ENCODE measurements at regions not wholly inside any gene's neighbourhood (a gene's known extent, or its start where the extent isn't known, plus 50 kb on each side); places are given as distances from the start of the nearest gene placed in this dataset.
A peak's percentile ranks its signal among the peaks of the same experiment; 100 is the strongest.

- no peak for DNase-seq
Observed at GRCh38 chr18:10228326-10228725, 226.1 kb upstream of the APCDD1 start.

GRCh38 chr18:10229458-10229857 lies 225.0 kb upstream of the APCDD1 start:
- no peak for DNase-seq

- DNase-seq: no peak
Observed at GRCh38 chr18:10230072-10230471, 224.4 kb upstream of the APCDD1 start.

GRCh38 chr18:10231220-10231619 lies 223.2 kb upstream of the APCDD1 start:
- DNase-seq: peak; percentile 42 to 78 (median 62)

GRCh38 chr18:10232062-10232461 lies 222.4 kb upstream of the APCDD1 start:
- DNase-seq: no peak

DNA sequence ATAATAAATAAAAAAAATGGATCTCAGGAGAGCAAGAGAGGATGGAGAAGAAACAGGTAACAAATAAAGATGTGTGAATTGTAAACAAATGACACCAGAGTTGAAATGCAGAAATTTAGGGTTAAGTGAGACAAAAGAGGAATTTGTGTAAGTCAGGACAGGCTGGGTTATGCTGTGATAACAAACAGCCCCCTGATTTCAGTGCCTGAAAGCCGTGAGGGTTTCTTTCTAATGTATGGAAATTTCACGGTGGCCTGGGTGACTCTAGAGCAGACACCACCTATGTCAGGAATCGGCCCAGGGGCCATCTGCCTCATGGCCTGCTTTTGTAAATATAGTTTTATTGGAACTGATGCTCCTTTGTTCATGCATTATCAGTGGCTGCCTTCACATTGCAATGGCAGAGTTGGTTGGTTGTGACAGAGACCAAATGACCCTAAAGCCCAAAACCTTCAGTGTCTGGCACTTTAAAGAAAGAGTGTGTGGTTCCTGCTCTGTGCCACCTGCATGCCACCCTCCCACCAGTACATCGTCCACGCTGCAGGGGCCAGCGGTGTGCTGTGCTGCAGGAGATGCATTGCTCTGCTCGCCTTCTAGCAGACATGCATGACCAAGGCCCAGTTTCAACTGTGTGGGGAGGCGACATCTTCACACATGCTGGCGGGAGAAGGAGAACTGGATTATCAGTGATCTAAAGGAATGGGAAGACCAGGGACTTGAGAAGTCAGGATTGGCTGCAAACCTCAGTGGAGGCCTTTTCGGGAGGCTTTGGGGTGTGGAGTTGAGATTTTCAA lies 221.2 kb upstream of the APCDD1 start:
- no peak for DNase-seq

- DNase-seq: no peak
Observed at GRCh38 chr18:10234281-10234680, 220.2 kb upstream of the APCDD1 start.

DNA sequence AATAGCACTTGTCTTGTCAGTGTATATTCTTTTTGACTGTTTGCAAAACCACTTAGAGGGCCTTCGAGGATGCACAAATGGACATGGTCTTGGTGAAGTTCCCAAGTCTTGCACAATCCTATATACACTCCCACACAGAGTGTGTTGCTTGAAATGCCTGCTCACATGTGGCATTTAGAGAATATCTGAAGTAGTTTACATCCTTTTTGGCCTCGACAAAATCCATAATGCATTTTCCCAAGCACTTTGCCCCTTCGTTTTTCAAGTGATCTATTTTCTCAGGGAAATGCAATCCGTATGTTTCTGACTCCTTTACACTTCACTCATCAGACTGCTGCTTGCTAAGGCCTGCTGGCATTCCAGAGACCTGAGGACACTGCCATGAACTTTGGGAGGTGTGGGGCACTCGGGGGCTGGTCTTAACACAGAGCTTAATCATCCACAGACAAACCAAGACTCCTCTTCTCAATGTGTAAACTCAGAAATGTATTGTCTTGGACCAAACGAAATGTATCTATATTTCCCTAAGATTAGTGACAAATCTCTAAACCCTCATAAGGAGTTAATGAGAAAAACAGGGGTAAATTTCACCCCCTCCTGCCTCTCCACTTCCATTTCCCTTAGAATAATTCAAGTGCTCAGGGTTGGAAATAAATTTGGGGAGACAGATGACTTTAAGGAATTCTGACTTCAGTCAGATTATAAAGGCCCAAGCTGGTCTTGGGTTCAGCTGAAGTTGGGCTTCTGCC lies 219.3 kb upstream of the APCDD1 start:
- DNase-seq: peak; percentile 30 to 77 (median 54)

GRCh38 chr18:10235661-10235952 lies 218.8 kb upstream of the APCDD1 start:
- DNase-seq: no peak

GRCh38 chr18:10239103-10239502 lies 215.3 kb upstream of the APCDD1 start:
- DNase-seq: no peak

- peak in 1 of 4 experiments; percentile 35 for DNase-seq
Observed at GRCh38 chr18:10239991-10240634, 214.3 kb upstream of the APCDD1 start.

DNA sequence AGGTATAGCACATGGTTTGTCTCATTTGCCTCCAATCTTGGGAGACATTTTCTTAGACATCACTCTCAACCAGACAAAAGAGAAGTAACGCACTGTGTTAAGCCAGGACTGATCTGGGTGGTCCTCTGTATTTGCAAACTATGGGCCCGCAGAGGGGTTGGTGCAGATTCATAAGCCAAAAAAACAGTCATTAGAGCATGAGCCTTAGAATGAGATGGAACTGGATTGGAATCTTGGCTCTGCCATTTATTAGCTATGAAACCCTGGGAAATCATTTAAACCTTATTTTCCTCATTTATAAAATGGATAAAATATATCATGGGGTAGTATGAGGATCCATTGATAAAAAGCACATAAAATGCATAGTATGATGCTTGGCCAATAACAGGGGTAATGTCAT lies 213.5 kb upstream of the APCDD1 start:
- DNase-seq: no peak

- no peak for DNase-seq
Observed at GRCh38 chr18:10241579-10241978, 212.9 kb upstream of the APCDD1 start.

DNA sequence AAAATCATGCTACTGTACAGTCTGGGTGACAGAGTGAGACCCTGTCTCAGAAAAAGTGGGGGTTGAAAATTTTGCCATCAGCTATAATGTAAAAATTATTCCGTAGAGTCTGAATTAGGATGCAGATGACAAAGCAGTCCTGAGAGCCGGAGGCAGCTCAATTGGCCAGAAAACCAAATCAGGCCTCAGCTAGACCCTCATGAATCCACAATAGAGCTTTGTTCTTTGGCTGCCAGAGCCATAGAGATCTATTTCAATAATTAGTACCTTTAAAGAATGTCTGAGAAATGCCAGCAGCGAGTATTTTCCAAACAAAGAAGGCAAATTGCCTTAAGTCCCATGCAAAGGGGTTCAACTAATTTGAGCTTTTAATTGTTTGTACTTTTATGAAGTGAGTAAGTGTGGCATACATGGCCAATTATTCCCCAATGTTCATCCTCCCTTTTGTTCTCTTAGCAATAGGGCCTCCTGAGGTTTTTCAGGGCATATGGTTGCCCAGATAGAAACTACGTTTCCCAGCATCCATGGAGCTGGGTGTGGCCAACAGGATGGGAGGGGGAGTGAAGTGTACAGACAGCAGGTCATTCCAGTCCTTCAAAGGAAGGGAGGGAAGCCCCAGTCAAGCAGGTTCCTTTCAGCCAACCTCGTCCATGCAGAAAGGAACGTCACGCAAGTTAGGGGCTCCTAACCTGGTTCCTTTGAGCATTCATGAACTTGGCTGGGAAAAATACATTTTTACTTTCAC lies 211.3 kb upstream of the APCDD1 start:
- no peak for DNase-seq

GRCh38 chr18:10244341-10244740 lies 210.1 kb upstream of the APCDD1 start:
- DNase-seq: no peak

GRCh38 chr18:10245031-10245845 lies 209.2 kb upstream of the APCDD1 start:
- no peak for DNase-seq

- no peak for DNase-seq
Observed at GRCh38 chr18:10245846-10246175, 208.6 kb upstream of the APCDD1 start.

DNA sequence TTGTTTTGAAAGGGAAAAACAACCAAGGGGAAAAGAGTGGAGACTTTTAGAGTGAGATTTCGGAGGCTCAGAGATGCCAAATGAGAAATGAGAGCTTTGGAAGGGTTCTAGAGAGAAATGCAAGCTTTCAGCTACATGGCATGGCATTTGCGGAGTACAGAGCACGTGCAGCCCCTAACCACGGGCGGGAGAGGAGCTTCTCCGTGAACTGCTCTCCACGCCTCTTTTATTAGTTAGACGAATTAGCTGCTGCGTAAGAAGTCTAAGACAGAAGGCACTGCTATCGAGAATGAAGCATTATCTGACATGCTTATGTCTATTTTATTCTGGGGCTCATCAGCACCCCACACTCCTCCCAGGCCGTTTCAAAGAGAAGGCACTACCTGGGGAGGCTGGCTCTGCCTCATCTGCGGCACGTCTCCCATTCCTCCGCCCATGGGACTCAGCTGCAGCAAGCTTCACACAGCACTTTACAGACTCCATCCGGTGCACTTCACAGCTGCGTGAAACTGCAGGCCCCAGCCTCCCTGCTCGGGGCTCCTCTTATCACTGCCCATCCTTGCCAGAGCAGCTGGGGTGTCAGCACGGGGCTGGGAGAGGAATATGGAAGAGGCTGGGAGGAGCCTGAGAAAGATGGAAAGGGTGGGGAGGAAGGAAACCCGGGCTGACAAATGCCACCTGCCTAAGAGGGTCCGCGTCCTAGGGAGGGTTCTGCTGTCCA lies 207.3 kb upstream of the APCDD1 start:
- DNase-seq: no peak

DNA sequence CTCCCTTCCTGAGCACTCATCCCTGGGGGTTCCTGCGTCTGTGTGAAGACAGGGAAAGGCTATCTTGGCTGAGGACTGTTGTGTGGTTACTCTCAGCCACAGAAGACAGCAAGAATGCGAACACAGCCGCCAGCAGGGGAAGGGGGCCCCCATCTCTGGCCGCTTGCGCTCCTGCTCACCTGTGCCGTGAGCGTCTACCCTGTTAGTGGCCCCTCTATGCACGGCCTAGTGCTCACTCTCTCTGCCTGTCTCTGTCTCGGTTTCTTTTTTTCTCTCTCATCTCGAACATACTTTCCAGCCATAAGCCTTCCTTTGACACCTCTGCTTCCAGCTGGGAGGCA lies 206.7 kb upstream of the APCDD1 start:
- DNase-seq: no peak

GRCh38 chr18:10248738-10249137 lies 205.7 kb upstream of the APCDD1 start:
- DNase-seq: no peak

DNA sequence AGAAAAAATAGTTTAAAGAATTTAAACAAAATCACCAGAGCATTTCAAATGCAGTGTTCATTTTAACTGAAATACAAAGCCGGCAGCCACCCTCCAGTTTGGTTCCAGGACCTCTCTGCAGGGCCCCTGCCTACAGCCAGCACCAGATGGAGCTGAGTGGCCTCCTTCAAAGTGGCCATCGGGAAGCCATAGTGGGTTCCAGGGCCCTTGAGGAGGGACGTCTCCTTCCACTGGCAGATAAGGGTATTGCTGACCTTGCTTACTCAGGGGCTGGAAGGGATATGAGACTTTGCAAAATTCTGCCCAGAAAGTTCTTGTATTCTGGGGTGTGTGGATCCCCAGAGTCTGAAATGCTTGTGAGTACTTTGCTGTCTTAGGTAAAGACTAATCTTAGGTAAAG lies 205.2 kb upstream of the APCDD1 start:
- DNase-seq: no peak

GRCh38 chr18:10249801-10250200 lies 204.6 kb upstream of the APCDD1 start:
- DNase-seq: peak in 3 of 4 experiments; percentile 8 to 45 (median 17)
